Small intestine (tissue), 7 donors: ENCODE measurements at regions not wholly inside any gene's neighbourhood (a gene's known extent, or its start where the extent isn't known, plus 50 kb on each side); places are given as distances from the start of the nearest gene placed in this dataset.

Source experiments
- DNase-seq, 2 donors: peaks; one replicate each; pipeline versions ENCODE4 v3.0.0 to v3.0.0-alpha.2; 2013
- FAIRE-seq: peaks from 2 replicates; lab custom pipeline; 2012; peaks lifted over from hg19 to GRCh38; lab: Jason Lieb, UNC
- H3K27ac ChIP-seq, 3 donors: one replicate each; pipeline ENCODE4 v1.5.1; 2013; ENCODE audit warnings: low read length in 2 of 3, mild to moderate bottlenecking in 2 of 3, control low read depth in 1 of 3, inconsistent platforms in 1 of 3, low read depth in 1 of 3, moderate library complexity in 1 of 3
- H3K27me3 ChIP-seq, 3 donors: one replicate each; pipeline ENCODE4 v1.6.1; 2013; ENCODE audit warnings: low read length in 3 of 3, inconsistent platforms in 1 of 3; ENCODE audit not compliant: control insufficient read depth in 3 of 3, insufficient read depth in 3 of 3
- H3K36me3 ChIP-seq, 3 donors: one replicate each; pipeline ENCODE4 v1.6.1; 2013; ENCODE audit warnings: low read length in 3 of 3, inconsistent platforms in 1 of 3, low read depth in 1 of 3, mild to moderate bottlenecking in 1 of 3, moderate library complexity in 1 of 3; ENCODE audit not compliant: control insufficient read depth in 3 of 3, insufficient read depth in 2 of 3
- H3K4me1 ChIP-seq, 3 donors: one replicate each; pipeline ENCODE4 v1.6.1; 2013; ENCODE audit warnings: low read length in 2 of 3, inconsistent platforms in 1 of 3, low read depth in 1 of 3, mild to moderate bottlenecking in 1 of 3, moderate library complexity in 1 of 3; ENCODE audit not compliant: control insufficient read depth in 3 of 3, insufficient read depth in 2 of 3
- H3K4me3 ChIP-seq, 3 donors: one replicate each; pipeline ENCODE4 v1.5.1; 2013; ENCODE audit warnings: low read length in 3 of 3, control low read depth in 1 of 3, inconsistent platforms in 1 of 3, low read depth in 1 of 3, mild to moderate bottlenecking in 1 of 3, moderate library complexity in 1 of 3
- H3K9me3 ChIP-seq, 2 donors: one replicate each; pipeline ENCODE4 v1.6.1; 2013; ENCODE audit warnings: low read depth in 1 of 2, low read length in 1 of 2; ENCODE audit not compliant: control insufficient read depth in 2 of 2, insufficient read depth in 1 of 2
- WGBS, 3 donors: extraction: QIAGEN DNeasy Blood & Tissue Kit; methylation state at CpG; one replicate each; pipeline ENCODE4 v1.1.7; 2013; 5-methylcytosine and 5-hydroxymethylcytosine counted together
- donor health status: healthy with polysubstance abuse.
- donor health status: control.
- donor health status: control.
- donor health status: Bipolar disorder and iron deficiency.
- donor health status: healthy.

DNA sequence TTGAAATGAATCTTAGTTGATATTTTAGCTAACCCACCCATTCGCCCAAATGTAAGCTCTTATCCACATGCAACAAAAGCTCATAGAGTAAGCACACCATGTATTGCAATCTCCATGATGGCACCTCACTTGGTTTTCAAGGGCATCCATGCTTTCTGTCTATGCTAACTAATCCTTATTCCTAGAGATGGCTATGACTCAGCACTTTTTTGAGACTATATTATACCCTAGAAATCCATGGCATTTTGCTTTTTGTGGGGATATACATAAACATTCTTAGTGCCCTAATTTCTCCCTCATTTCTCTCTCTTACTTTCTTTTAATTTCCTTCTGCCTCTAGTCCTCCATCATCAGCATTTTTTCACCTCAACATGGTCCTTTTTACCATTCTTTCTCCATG is 168.5 kb upstream of the STT3B start:
- H3K27me3 ChIP-seq, result no peaks in the 10 kb centered on the region
- H3K4me1 ChIP-seq, result no peaks in the 10 kb centered on the region
- DNase-seq (no peak), FAIRE-seq (no peak)
- no peak overlapping the region for H3K4me3 ChIP-seq
- no peak overlapping the region for H3K27ac ChIP-seq
- no peaks in the 10 kb centered on the region for H3K9me3 ChIP-seq
- no peaks in the 10 kb centered on the region for H3K36me3 ChIP-seq
- 84 to 91% (median 90%) methylated on average over 1 of the region's 1 CpG for WGBS, 3 donors

DNA sequence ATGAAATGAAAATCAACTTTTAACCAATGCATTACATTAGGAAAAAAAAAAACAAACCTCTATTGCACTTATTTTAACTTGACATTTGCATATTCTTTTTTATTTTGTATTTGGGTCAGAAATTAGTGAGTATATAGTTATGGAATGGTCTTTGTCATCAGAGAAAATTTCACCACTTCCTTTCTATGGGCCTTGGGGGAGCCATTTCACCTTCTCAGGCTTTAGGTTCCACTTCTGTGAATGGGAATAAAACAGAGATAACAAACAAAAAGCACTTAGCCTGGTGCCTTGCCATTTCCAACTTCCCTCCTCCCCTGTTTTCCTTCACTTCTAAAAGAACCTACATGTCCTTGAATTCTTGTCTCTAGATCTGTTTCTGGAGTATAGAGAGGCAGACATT is 168.0 kb upstream of the STT3B start:
- FAIRE-seq (no peak), DNase-seq (no peak)
- H3K4me1 ChIP-seq, result no peaks in the 10 kb centered on the region
- no peaks in the 10 kb centered on the region for H3K36me3 ChIP-seq
- H3K27me3 ChIP-seq, result no peaks in the 10 kb centered on the region
- H3K4me3 ChIP-seq, result no peak overlapping the region
- no peaks in the 10 kb centered on the region for H3K9me3 ChIP-seq
- H3K27ac ChIP-seq, result no peak overlapping the region

DNA sequence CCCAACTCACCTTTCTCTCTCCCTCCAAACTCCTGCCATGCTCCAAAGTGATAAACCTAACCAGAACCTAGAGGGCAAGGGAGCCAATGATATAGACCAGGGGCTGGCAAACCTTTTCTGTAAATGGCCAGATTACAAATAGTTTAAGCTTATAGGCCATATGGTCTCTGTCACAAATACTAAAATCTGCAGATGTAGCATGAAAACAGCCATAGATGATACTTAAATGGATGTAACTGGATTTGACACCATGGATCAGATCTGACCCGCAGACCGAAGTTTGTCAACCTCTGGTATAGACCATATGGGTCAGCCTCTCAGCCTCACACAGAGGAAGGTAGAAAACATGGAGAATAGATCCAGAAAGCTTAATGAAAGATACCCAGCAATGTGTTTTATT is 165.2 kb upstream of the STT3B start:
- H3K4me1 ChIP-seq, result no peaks in the 10 kb centered on the region
- no peak overlapping the region for H3K27ac ChIP-seq
- peaks cover 0 to 5% of the 10 kb centered on the region in 2 donors for H3K9me3 ChIP-seq
- WGBS, 3 donors, result 90 to 96% (median 95%) methylated on average over 2 of the region's 2 CpGs
- H3K4me3 ChIP-seq, result no peak overlapping the region
- no peaks in the 10 kb centered on the region for H3K36me3 ChIP-seq
- FAIRE-seq, result no peak
- no peak for DNase-seq
- no peaks in the 10 kb centered on the region for H3K27me3 ChIP-seq

DNA sequence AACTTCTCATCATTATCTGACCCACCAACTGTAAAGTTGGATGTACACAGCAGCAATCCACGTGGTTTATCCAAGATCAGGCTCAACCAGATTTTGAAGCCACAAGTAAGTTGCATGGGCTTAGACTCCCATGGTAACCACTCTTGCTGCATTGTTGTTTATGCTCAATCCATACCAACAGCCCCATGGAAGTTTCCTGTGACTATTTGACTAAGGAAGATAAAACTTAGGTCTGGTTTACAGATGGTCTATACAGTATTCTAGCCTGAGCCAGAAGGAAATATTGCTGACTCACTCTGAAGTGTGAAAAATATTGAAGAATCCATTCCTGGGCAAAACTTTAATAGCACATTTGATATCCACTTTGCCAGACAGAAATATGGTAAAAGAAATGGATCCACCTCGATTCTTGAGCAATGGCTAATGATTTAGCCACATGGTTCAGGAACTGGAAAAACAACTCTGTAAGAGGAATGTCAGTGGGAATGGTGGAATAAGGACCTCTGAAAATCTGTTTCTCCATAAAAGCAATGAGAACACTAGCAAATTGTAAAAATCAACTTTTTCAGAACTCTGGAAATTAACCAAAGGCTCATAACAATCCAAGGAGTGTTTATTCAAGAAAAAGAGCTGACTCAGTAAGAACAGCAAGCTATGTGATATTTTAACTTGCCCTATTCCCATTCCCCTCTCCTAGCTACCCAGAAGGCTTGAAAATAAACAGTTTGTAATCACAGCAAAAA is 162.9 kb upstream of the STT3B start:
- FAIRE-seq (no peak), DNase-seq (no peak)
- WGBS, 3 donors, result 67% methylated on average over 2 of the region's 2 CpGs
- peaks cover 0 to 5% of the 10 kb centered on the region in 2 donors for H3K9me3 ChIP-seq
- no peaks in the 10 kb centered on the region for H3K36me3 ChIP-seq
- H3K4me1 ChIP-seq, result no peaks in the 10 kb centered on the region
- H3K4me3 ChIP-seq, result no peak overlapping the region
- no peaks in the 10 kb centered on the region for H3K27me3 ChIP-seq
- no peak overlapping the region for H3K27ac ChIP-seq

DNA sequence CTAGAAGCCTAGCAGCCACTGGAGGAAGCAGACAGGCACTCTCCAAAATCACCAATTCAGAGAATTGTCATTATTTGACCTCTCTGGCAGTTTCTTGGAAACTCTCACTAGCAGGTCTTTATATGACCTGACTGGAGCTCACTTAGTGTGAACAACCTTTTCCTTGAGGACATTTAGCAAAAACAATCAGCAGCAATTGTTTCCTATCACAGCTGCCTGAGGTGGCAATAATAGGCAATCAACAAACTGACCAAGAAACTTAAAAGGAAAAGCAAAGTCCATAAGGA is 162.4 kb upstream of the STT3B start:
- peaks cover 0 to 5% of the 10 kb centered on the region in 2 donors for H3K9me3 ChIP-seq
- H3K4me3 ChIP-seq, result no peak overlapping the region
- FAIRE-seq (no peak), DNase-seq (no peak)
- H3K27me3 ChIP-seq, result no peaks in the 10 kb centered on the region
- H3K27ac ChIP-seq, result no peak overlapping the region
- no peaks in the 10 kb centered on the region for H3K36me3 ChIP-seq
- no peaks in the 10 kb centered on the region for H3K4me1 ChIP-seq

DNA sequence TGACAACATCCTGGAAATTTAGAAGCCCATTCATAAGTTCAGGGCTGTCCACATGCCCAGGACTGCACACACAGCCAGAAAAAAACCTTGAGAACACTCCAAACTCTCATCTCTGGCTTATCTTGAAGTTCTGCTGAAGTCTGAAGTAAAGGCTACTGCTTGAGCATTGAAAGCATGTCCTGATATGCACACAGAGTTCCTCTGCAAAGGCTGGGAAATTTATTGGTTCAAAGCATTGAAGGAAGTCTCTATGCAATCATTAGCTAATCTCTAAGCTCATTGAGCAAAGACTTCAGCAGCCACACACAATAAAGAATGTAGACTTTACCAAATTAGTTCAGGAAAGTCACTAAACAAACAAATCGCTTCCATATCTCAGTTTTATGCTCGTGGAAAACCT is 162.0 kb upstream of the STT3B start:
- DNase-seq (peak; percentile 6 to 41), FAIRE-seq (no peak)
- Histone ChIP-seq H3K4me3 (no peak overlapping the region), H3K4me1 (no peaks in the 10 kb centered on the region), H3K27ac (no peak overlapping the region), H3K36me3 (no peaks in the 10 kb centered on the region), H3K27me3 (no peaks in the 10 kb centered on the region), H3K9me3 (peaks cover 0 to 5% of the 10 kb centered on the region in 2 donors)
- 13 to 51% (median 21%) methylated on average over 2 of the region's 2 CpGs for WGBS, 3 donors

DNA sequence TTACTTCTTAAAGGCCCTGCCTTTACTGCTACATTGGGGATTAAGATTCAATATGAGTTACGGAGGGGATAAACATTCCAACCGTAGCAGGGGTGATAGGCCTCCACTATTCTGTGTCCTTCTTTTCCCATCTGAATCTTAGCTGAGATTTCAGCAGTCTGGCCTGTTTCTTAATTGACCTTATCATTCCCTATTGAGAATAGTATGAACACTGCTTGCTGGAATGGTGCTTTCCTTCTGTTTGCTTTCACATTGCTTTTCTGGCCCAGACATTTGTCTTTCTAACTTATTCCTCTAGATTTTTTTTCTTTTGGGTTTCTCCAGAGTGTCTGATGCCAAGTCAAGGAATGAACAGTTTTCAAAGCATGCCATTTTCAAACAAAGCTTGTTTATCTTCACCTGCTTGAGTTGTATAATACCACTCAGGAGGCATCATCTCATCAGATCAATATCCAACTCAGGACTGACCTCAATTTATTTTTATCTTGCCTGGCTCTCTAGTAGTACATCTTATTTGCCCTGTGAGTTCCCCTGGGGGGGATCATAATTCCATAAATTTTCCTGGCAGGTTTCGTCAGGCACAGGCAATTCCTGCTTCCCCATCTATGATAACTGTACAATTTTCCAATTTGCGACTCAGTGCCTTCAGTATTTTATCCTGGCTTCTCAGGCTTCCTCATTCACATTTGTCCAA is 161.1 kb upstream of the STT3B start:
- FAIRE-seq, result no peak
- no peaks in the 10 kb centered on the region for H3K4me1 ChIP-seq

DNA sequence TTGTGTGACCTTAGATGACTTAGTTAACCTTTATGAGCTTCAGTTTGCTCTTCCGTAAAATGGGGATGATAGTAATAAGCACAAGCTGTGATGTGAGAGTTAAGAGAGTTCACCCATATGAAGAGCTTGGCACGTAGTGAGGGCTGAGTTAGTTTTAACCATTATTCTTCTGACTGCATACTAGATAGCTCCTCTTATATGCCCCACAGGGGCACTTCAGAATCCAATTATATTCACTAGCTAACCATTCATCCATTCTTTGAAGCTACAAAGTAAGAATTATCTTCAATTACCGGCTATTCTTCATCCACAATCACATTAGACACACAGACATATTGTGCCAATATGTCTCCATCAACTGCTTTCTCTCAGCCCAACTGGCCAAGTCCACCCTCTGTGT is 159.0 kb upstream of the STT3B start:
- Histone ChIP-seq H3K4me3 (no peak overlapping the region), H3K36me3 (no peaks in the 10 kb centered on the region), H3K27me3 (no peaks in the 10 kb centered on the region), H3K9me3 (peaks cover 0 to 5% of the 10 kb centered on the region in 2 donors), H3K4me1 (no peaks in the 10 kb centered on the region), H3K27ac (no peak overlapping the region)
- DNase-seq (no peak), FAIRE-seq (no peak)
- 84 to 91% (median 90%) methylated on average over 3 of the region's 3 CpGs for WGBS, 3 donors

More for the DNA sequence above, 161.1 kb upstream of the STT3B start:
- Histone ChIP-seq H3K27me3 (no peaks in the 10 kb centered on the region), H3K9me3 (peaks cover 0 to 5% of the 10 kb centered on the region in 2 donors), H3K4me3 (no peak overlapping the region), H3K36me3 (no peaks in the 10 kb centered on the region), H3K27ac (no peak overlapping the region)
- DNase-seq, result no peak
- WGBS, 3 donors, result 89 to 94% (median 92%) methylated on average over 4 of the region's 4 CpGs
